ENCODE measurements at regions not wholly inside any gene's neighbourhood (a gene's known extent, or its start where the extent isn't known, plus 50 kb on each side); places are given as distances from the start of the nearest gene placed in this dataset.

GRCh38 chr5:174668349-174668748 is 56.0 kb upstream of the MSX2 start:
- Histone ChIP-seq H3K36me3 (ENCODE audit: control insufficient read depth, insufficient read depth, low read length) (no peaks in the 10 kb centered on the region), H3K9me3 (ENCODE audit: control insufficient read depth, insufficient read depth, low read depth, low read length) (no peaks in the 10 kb centered on the region), H3K27ac (ENCODE audit: low read length) (no peak overlapping the region), H3K27me3 (ENCODE audit: control insufficient read depth, insufficient read depth, low read length) (no peaks in the 10 kb centered on the region), H3K4me1 (ENCODE audit: control insufficient read depth, insufficient read depth, low read length) (no peaks in the 10 kb centered on the region), H3K4me3 (ENCODE audit: low read depth in 2 of 2, low read length in 2 of 2) (no peak overlapping the region)
- POLR2A ChIA-PET, result no interaction called here
- ATAC-seq, result no peak
- no TSS peak for BruUV-seq (replicated peaks)
- CTCF ChIA-PET, result no interaction called here
- in situ Hi-C loops (cut with HindIII; ENCODE audit: low pct_unique_long_range_greater_than_20kb, low sequenced_read_pairs) (no loop called here), intact Hi-C loops (cut with micrococcal nuclease; ENCODE audit: unreplicated experiment) (no loop called here)
- DNase-seq (ENCODE audit: low read depth, low spot score), result no peak
- TF ChIP-seq REST (IDR thresholded peaks at IDR 0.05; ENCODE audit: insufficient read depth in 1 of 2, low read depth in 2 of 2, low read length in 1 of 2), result no peak
- TF ChIP-seq SIN3A (IDR thresholded peaks at IDR 0.05; ENCODE audit: borderline replicate concordance, insufficient read depth, low read depth, low read length), result no peak
- no peak for TF ChIP-seq POLR2AphosphoS5 (IDR thresholded peaks at IDR 0.05; ENCODE audit: low read depth, low read length)
- no peak for TF ChIP-seq CTCF (IDR thresholded peaks at IDR 0.05)
- no peak for TF ChIP-seq TCF7L2 (IDR thresholded peaks at IDR 0.05; ENCODE audit: low read depth, low read length)

All from Panc1 (cell line).